Peyer's patch (tissue), 4 donors: ENCODE measurements at regions not wholly inside any gene's neighbourhood (a gene's known extent, or its start where the extent isn't known, plus 50 kb on each side); places are given as distances from the start of the nearest gene placed in this dataset.

Experiments
- CTCF ChIP-seq, 6 experiments: fragments of 450-650 bp in 4 of 6; fragments of 200-600 bp in 2 of 6; sonication (generic) in 1 of 6; IDR thresholded peaks; one replicate each; pipeline ENCODE4 v1.5.1; 2017 to 2019; ENCODE audit warnings: antibody characterized with exemption in 6 of 6, mild to moderate bottlenecking in 3 of 6, moderate library complexity in 1 of 6
- POLR2A ChIP-seq, 2 donors: fragments of 450-650 bp; IDR thresholded peaks; one replicate each; pipeline ENCODE4 v1.5.1; 2017; ENCODE audit warnings: antibody characterized with exemption in 2 of 2, mild to moderate bottlenecking in 2 of 2, moderate library complexity in 2 of 2

- TF ChIP-seq CTCF (IDR thresholded peaks at IDR 0.05) (no peak), POLR2A (IDR thresholded peaks at IDR 0.05) (no peak)
Measured at GRCh38 chr6:21707524-21708319, 114.2 kb downstream of the SOX4 start.
